ENCODE measurements at regions not wholly inside any gene's neighbourhood (a gene's known extent, or its start where the extent isn't known, plus 50 kb on each side); places are given as distances from the start of the nearest gene placed in this dataset.

GRCh38 chr2:41970988-41971660, 76.7 kb upstream of the PKDCC start:
- no peak for TF ChIP-seq CTCF (conservative IDR thresholded peaks at IDR 0.05)
- DNase-seq (ENCODE audit: extremely low spot score, unreplicated experiment) = no peak
- H3K27ac Mint-ChIP-seq = no peak overlapping the region

GRCh38 chr2:41972179-41972578, 75.6 kb upstream of the PKDCC start:
- no peak overlapping the region for H3K27ac Mint-ChIP-seq
- no peaks in the 10 kb centered on the region for H3K9me3 Mint-ChIP-seq
- peaks cover 11% of the 10 kb centered on the region for H3K27me3 Mint-ChIP-seq
- peaks cover 23% of the 10 kb centered on the region for H3K4me1 Mint-ChIP-seq (ENCODE audit: unreplicated experiment)
- H3K36me3 Mint-ChIP-seq = no peaks in the 10 kb centered on the region
- TF ChIP-seq CTCF (conservative IDR thresholded peaks at IDR 0.05) = no peak
- no peak overlapping the region for H3K4me3 Mint-ChIP-seq
- no peak for DNase-seq (ENCODE audit: extremely low spot score, unreplicated experiment)

More at GRCh38 chr2:41970988-41971660, 76.7 kb upstream of the PKDCC start:
- Mint-ChIP-seq H3K4me1 (ENCODE audit: unreplicated experiment) (peaks cover 30% of the 10 kb centered on the region), H3K36me3 (no peaks in the 10 kb centered on the region), H3K9me3 (no peaks in the 10 kb centered on the region), H3K27me3 (peaks cover 14% of the 10 kb centered on the region), H3K4me3 (no peak overlapping the region)

DNA sequence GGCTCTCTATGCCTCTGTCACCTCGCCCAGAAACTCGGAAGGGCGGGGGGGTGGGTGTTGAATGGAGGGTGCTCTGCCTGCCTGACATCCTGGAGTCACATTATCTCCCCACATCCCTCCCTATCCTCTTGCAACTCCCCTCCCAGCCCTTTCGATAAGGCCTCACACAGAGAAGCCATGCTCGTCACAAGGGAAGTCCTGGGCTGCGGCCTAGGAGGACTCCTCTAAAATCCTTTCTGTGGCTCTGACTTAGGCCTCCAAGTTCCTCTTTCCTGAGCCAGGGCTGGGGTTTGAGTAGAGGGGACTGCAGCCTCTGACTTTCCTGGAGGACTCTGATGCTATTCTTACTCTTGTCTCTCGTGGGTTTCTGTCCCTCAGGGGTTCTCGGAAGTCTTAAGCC, 75.0 kb upstream of the PKDCC start:
- H3K27ac Mint-ChIP-seq = no peak overlapping the region
- TF ChIP-seq CTCF (conservative IDR thresholded peaks at IDR 0.05) = no peak
- H3K4me3 Mint-ChIP-seq = no peak overlapping the region
- no peaks in the 10 kb centered on the region for H3K9me3 Mint-ChIP-seq
- DNase-seq (ENCODE audit: extremely low spot score, unreplicated experiment) = no peak
- no peaks in the 10 kb centered on the region for H3K36me3 Mint-ChIP-seq
- H3K4me1 Mint-ChIP-seq (ENCODE audit: unreplicated experiment) = peaks cover 19% of the 10 kb centered on the region
- H3K27me3 Mint-ChIP-seq = peaks cover 11% of the 10 kb centered on the region

DNA sequence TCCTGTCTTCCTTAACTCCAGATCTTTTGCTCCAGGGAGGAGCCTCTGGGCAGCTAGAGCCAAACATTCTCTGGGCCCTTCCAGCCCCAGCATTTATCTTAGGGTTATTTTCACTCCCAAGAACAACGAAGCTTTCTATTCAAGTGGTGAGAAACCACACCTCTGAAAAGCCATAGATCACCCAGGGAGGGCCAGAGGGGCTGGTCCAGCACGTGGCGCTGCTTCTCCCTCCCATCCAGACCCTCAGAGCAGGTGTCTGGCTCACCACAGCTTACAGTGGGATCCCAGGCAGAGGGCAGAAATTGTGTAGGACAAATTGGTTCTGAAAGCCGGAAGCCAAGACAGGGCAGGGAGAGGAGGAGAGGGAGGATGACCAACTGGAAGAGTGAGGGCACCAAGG, 74.0 kb upstream of the PKDCC start:
- Mint-ChIP-seq H3K4me1 (ENCODE audit: unreplicated experiment) (peaks cover 10% of the 10 kb centered on the region), H3K36me3 (no peaks in the 10 kb centered on the region), H3K9me3 (no peaks in the 10 kb centered on the region), H3K27me3 (peaks cover 6% of the 10 kb centered on the region), H3K27ac (no peak overlapping the region), H3K4me3 (no peak overlapping the region)
- no peak for TF ChIP-seq CTCF (conservative IDR thresholded peaks at IDR 0.05)
- DNase-seq (ENCODE audit: extremely low spot score, unreplicated experiment) = no peak

- Mint-ChIP-seq H3K4me1 (ENCODE audit: unreplicated experiment) (no peaks in the 10 kb centered on the region), H3K27me3 (peaks cover 3% of the 10 kb centered on the region), H3K27ac (no peak overlapping the region), H3K9me3 (no peaks in the 10 kb centered on the region), H3K36me3 (no peaks in the 10 kb centered on the region), H3K4me3 (no peak overlapping the region)
- DNase-seq (ENCODE audit: extremely low spot score, unreplicated experiment) = no peak
- TF ChIP-seq CTCF (conservative IDR thresholded peaks at IDR 0.05) = no peak
Measured at GRCh38 chr2:41981417-41981816, 66.4 kb upstream of the PKDCC start.

Data from type B pancreatic cell (in vitro differentiated cells).